Right lung (tissue), 2 donors: ENCODE measurements at regions not wholly inside any gene's neighbourhood (a gene's known extent, or its start where the extent isn't known, plus 50 kb on each side); places are given as distances from the start of the nearest gene placed in this dataset.
"Not testable (repeated sequence)": the region's sequence is repeated elsewhere in the genome, so short reads cannot be mapped to it uniquely, and the experiment has no call there.

Source experiments
- DNase-seq, 2 donors: peaks; one replicate each; pipeline ENCODE4 v3.0.0-alpha.2; 2013

- no peak for DNase-seq
Measured at GRCh38 chr2:84373391-84373790, 85.7 kb downstream of the SUCLG1 start.

- DNase-seq: no peak
Measured at GRCh38 chr2:84362541-84362940, 96.5 kb downstream of the SUCLG1 start.

GRCh38 chr2:84338069-84338468 is 121.0 kb downstream of the SUCLG1 start:
- DNase-seq: no peak

- DNase-seq: no peak
Measured at GRCh38 chr2:84327645-84328249, 131.3 kb downstream of the SUCLG1 start.

- no peak for DNase-seq
Measured at GRCh38 chr2:84326831-84327432, 132.1 kb downstream of the SUCLG1 start.

GRCh38 chr2:84323890-84324289 is 135.2 kb downstream of the SUCLG1 start:
- DNase-seq: no peak

- DNase-seq: no peak
Measured at GRCh38 chr2:84320940-84321339, 138.1 kb downstream of the SUCLG1 start.

GRCh38 chr2:84319581-84319980 is 139.5 kb downstream of the SUCLG1 start:
- no peak for DNase-seq

GRCh38 chr2:84317135-84317534 is 141.9 kb downstream of the SUCLG1 start:
- DNase-seq: no peak

- DNase-seq: peak; percentile 64 to 71
Measured at GRCh38 chr2:84314901-84315330, 144.2 kb downstream of the SUCLG1 start.

GRCh38 chr2:84314250-84314649 is 144.8 kb downstream of the SUCLG1 start:
- DNase-seq: no peak

- no peak for DNase-seq
Measured at GRCh38 chr2:84309281-84309680, 149.8 kb downstream of the SUCLG1 start.

GRCh38 chr2:84306361-84306760 is 152.7 kb downstream of the SUCLG1 start:
- no peak for DNase-seq

- DNase-seq: peak; percentile 24 to 55
Measured at GRCh38 chr2:84302513-84303412, 156.3 kb downstream of the SUCLG1 start.

GRCh38 chr2:84301717-84302116 is 157.4 kb downstream of the SUCLG1 start:
- DNase-seq: no peak

- no peak for DNase-seq
Measured at GRCh38 chr2:84300696-84301029, 158.4 kb downstream of the SUCLG1 start.

- not testable (repeated sequence) for DNase-seq
Measured at GRCh38 chr2:84300001-84300695, 158.9 kb downstream of the SUCLG1 start.

GRCh38 chr2:84299211-84299775 is 159.8 kb downstream of the SUCLG1 start:
- DNase-seq: no peak

GRCh38 chr2:84297155-84297554 is 161.9 kb downstream of the SUCLG1 start:
- no peak for DNase-seq

- DNase-seq: no peak
Measured at GRCh38 chr2:84293791-84294380, 165.2 kb downstream of the SUCLG1 start.

GRCh38 chr2:84292545-84292944 is 166.5 kb downstream of the SUCLG1 start:
- no peak for DNase-seq

- DNase-seq: no peak
Measured at GRCh38 chr2:84290537-84290936, 168.5 kb downstream of the SUCLG1 start.
